Endothelial cell of umbilical vein (primary cell): ENCODE measurements at regions not wholly inside any gene's neighbourhood (a gene's known extent, or its start where the extent isn't known, plus 50 kb on each side); places are given as distances from the start of the nearest gene placed in this dataset.

Source experiments
- BruUV-seq: library from RNA; stranded (reverse); fragments of 400-500 nt; replicated peaks from 2 replicates; lab custom pipeline; 2021; lab: Mats Ljungman, UMichigan
- CTCF ChIA-PET: fragments of 300-600, 350-600 bp; sonication (Branson Sonifier 250); formaldehyde crosslinking; loops from one replicate; lab custom pipeline; 2021; ENCODE audit warnings: antibody characterized with exemption, inconsistent platforms; lab: Charles Lee
- POLR2A ChIA-PET: fragments of 300-600, 350-600 bp; sonication (Branson Sonifier 250); formaldehyde crosslinking; loops from one replicate; lab custom pipeline; 2021; ENCODE audit warnings: antibody characterized with exemption, inconsistent platforms; lab: Charles Lee
- DNase-seq: peaks from one replicate; pipeline ENCODE4 v3.0.0-alpha.2; 2011; ENCODE audit warnings: low read depth, low spot score
- FAIRE-seq: peaks from 2 replicates; lab custom pipeline; 2011; peaks lifted over from hg19 to GRCh38; lab: Jason Lieb, UNC
- H2AFZ ChIP-seq: 2 replicates; pipeline ENCODE4 v1.6.0; 2012; ENCODE audit warnings: low read depth, low read length, control low read depth, inconsistent platforms
- H3K27ac ChIP-seq: 2 replicates; pipeline ENCODE4 v1.5.1; 2011; ENCODE audit warnings: low read depth, mild to moderate bottlenecking, control low read depth, low read length, moderate library complexity; ENCODE audit not compliant: insufficient read depth
- H3K27me3 ChIP-seq, 2 experiments: 2 replicates each; pipeline versions ENCODE4 v1.6.0 to v1.6.1; 2011; ENCODE audit warnings: low read length in 2 of 2, mixed read lengths in 1 of 2; ENCODE audit not compliant: control insufficient read depth in 2 of 2, insufficient read depth in 2 of 2
- H3K36me3 ChIP-seq, 2 experiments: 2 replicates in 1 of 2; 3 replicates in 1 of 2; pipeline ENCODE4 v1.5.1; 2011; ENCODE audit warnings: low read length in 2 of 2, mild to moderate bottlenecking in 1 of 2, moderate library complexity in 1 of 2; ENCODE audit not compliant: control insufficient read depth in 2 of 2, insufficient read depth in 2 of 2; ENCODE audit errors: extremely low read depth in 1 of 2
- H3K4me1 ChIP-seq: 3 replicates; pipeline ENCODE4 v1.5.1; 2011; ENCODE audit warnings: mild to moderate bottlenecking, low read length; ENCODE audit not compliant: control insufficient read depth, insufficient read depth; ENCODE audit errors: extremely low read depth
- H3K4me2 ChIP-seq: 2 replicates; pipeline ENCODE4 v1.6.1; 2011; ENCODE audit warnings: low read length, control low read depth, mixed read lengths; ENCODE audit not compliant: insufficient read depth
- H3K4me3 ChIP-seq, 3 experiments: fragments of 200-600 bp in 1 of 3; sonication (generic), shearing (Covaris generic) in 1 of 3; replicated peaks in 1 of 3; 2 replicates each; pipeline ENCODE4 v1.5.1; 2011 to 2016; ENCODE audit warnings: control low read depth in 3 of 3, low read length in 3 of 3, mild to moderate bottlenecking in 2 of 3, inconsistent platforms in 1 of 3, low read depth in 1 of 3, moderate library complexity in 1 of 3; ENCODE audit not compliant: insufficient read depth in 1 of 3
- H3K79me2 ChIP-seq: 2 replicates; pipeline ENCODE4 v1.6.0; 2012; ENCODE audit warnings: low read length, inconsistent platforms; ENCODE audit not compliant: control insufficient read depth, insufficient read depth
- H3K9ac ChIP-seq: replicated peaks from 2 replicates; pipeline ENCODE3; 2011; ENCODE audit warnings: low read length, control low read depth; ENCODE audit not compliant: insufficient read depth; ENCODE audit errors: extremely low read depth
- H3K9me1 ChIP-seq: replicated peaks from 3 replicates; pipeline ENCODE4 v1.6.0; 2011; ENCODE audit warnings: mild to moderate bottlenecking, low read length; ENCODE audit not compliant: control insufficient read depth, insufficient read depth; ENCODE audit errors: extremely low read depth
- H3K9me3 ChIP-seq: replicated peaks from 2 replicates; pipeline ENCODE4 v1.5.1; 2012; ENCODE audit warnings: low read length, inconsistent platforms; ENCODE audit not compliant: control insufficient read depth, insufficient read depth
- H4K20me1 ChIP-seq: replicated peaks from 2 replicates; pipeline ENCODE3; 2011; ENCODE audit warnings: mild to moderate bottlenecking, low read length; ENCODE audit not compliant: control insufficient read depth, insufficient read depth; ENCODE audit errors: extremely low read depth
- EZH2 ChIP-seq: IDR thresholded peaks from 2 replicates; pipeline ENCODE4 v1.6.1; 2012; ENCODE audit warnings: borderline replicate concordance, low read depth, mild to moderate bottlenecking, moderate library complexity, low read length, inconsistent platforms; ENCODE audit not compliant: severe bottlenecking
- FOS ChIP-seq: IDR thresholded peaks from 2 replicates; pipeline ENCODE4 v1.6.1; 2011; ENCODE audit warnings: mild to moderate bottlenecking, low read length, moderate library complexity, borderline replicate concordance; ENCODE audit not compliant: insufficient read depth
- GATA2 ChIP-seq: IDR thresholded peaks from 2 replicates; pipeline ENCODE4 v1.7.0; 2011; ENCODE audit warnings: low read depth, mild to moderate bottlenecking, moderate library complexity, mixed read lengths, low read length; ENCODE audit not compliant: insufficient read length, insufficient read depth
- JUN ChIP-seq: IDR thresholded peaks from 2 replicates; pipeline ENCODE4 v1.6.1; 2011; ENCODE audit warnings: borderline replicate concordance, low read depth; ENCODE audit not compliant: insufficient read length, insufficient read depth
- MYC ChIP-seq: IDR thresholded peaks from one replicate; pipeline ENCODE4 v1.6.1; 2011; ENCODE audit warnings: mild to moderate bottlenecking, low read depth, low read length
- POLR2A ChIP-seq: IDR thresholded peaks from 2 replicates; pipeline ENCODE4 v1.6.1; 2012; ENCODE audit warnings: low read depth, mild to moderate bottlenecking, control low read depth, low read length
- POLR2AphosphoS5 ChIP-seq: IDR thresholded peaks from 2 replicates; pipeline ENCODE4 v1.6.1; 2012; ENCODE audit warnings: low read depth, mild to moderate bottlenecking, control low read depth, low read length, moderate library complexity; ENCODE audit not compliant: insufficient read depth
- dilution Hi-C: fragments of 300-500 bp; cut with MboI; formaldehyde crosslinking; loops from one replicate; pipeline ENCODE4 v1.15.0; 2019; ENCODE audit warnings: low sequenced_read_pairs; ENCODE audit not compliant: extremely low pct_ligation_motif_present
- intact Hi-C: fragments of 100-400 bp; cut with micrococcal nuclease; formaldehyde crosslinking; loops from one replicate; pipeline ENCODE4 v1.10.0; 2022
- TF ChIP-seq, protein P1 (sequence below), 2 donors: IDR thresholded peaks; 1 replicate in 1 of 2; 2 replicates in 1 of 2; pipeline ENCODE4 v1.5.1; 2011; ENCODE audit warnings: low read length in 2 of 2, mild to moderate bottlenecking in 2 of 2, moderate library complexity in 2 of 2, control low read depth in 1 of 2, inconsistent platforms in 1 of 2, low read depth in 1 of 2; ENCODE audit not compliant: insufficient read depth in 1 of 2; ENCODE audit errors: extremely low read depth in 1 of 2
- TF ChIP-seq, protein P2 (sequence below): IDR thresholded peaks from 2 replicates; pipeline ENCODE4 v1.6.1; 2011; ENCODE audit not compliant: insufficient read depth, insufficient read length

DNA sequence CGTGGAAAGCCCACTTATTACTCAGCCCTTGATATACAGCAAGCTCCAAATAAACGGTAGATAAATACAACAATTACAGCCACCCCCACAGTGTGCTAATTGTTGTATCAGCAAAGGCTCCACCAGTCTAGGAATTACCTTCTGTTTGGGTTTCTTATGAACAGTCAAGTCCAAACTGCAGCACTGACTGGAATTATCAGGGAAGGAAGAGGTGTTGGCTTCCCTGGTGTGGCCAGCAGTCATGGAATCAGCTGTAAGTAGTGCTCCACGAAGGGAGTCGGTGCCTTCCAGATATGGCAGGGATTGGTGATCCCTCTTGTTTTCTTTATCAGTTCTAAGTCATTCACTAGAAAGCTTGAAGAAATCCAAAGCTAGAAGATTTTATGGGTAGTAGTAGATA lies 209.1 kb downstream of the SNX19 start:
- H3K27me3 ChIP-seq: peaks cover 2 to 5% of the 10 kb centered on the region in 2 experiments
- no peaks in the 10 kb centered on the region for H3K4me1 ChIP-seq
- DNase-seq (no peak), FAIRE-seq (no peak)
- BruUV-seq: no TSS peak
- no peaks in the 10 kb centered on the region for H4K20me1 ChIP-seq
- no peak overlapping the region for H3K9ac ChIP-seq
- no peak overlapping the region for H3K4me2 ChIP-seq
- intact Hi-C loops (no loop called here), dilution Hi-C loops (no loop called here)
- H3K36me3 ChIP-seq: no peaks in the 10 kb centered on the region
- H3K9me1 ChIP-seq: no peaks in the 10 kb centered on the region
- H3K9me3 ChIP-seq: no peaks in the 10 kb centered on the region
- ChIA-PET POLR2A (no interaction called here), CTCF (no interaction called here)
- H3K27ac ChIP-seq: no peak overlapping the region
- no peaks in the 10 kb centered on the region for H3K79me2 ChIP-seq
- H3K4me3 ChIP-seq: no peak overlapping the region
- TF ChIP-seq POLR2AphosphoS5 (no peak), EZH2 (no peak), JUN (no peak), MYC (no peak), POLR2A (no peak), FOS (no peak), GATA2 (no peak)
- TF ChIP-seq, protein P1, sequence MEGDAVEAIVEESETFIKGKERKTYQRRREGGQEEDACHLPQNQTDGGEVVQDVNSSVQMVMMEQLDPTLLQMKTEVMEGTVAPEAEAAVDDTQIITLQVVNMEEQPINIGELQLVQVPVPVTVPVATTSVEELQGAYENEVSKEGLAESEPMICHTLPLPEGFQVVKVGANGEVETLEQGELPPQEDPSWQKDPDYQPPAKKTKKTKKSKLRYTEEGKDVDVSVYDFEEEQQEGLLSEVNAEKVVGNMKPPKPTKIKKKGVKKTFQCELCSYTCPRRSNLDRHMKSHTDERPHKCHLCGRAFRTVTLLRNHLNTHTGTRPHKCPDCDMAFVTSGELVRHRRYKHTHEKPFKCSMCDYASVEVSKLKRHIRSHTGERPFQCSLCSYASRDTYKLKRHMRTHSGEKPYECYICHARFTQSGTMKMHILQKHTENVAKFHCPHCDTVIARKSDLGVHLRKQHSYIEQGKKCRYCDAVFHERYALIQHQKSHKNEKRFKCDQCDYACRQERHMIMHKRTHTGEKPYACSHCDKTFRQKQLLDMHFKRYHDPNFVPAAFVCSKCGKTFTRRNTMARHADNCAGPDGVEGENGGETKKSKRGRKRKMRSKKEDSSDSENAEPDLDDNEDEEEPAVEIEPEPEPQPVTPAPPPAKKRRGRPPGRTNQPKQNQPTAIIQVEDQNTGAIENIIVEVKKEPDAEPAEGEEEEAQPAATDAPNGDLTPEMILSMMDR (IDR thresholded peaks at IDR 0.05; ENCODE audit: extremely low read depth in 1 of 2, insufficient read depth in 1 of 2, low read depth in 1 of 2, low read length in 2 of 2): no peak
- TF ChIP-seq, protein P2, sequence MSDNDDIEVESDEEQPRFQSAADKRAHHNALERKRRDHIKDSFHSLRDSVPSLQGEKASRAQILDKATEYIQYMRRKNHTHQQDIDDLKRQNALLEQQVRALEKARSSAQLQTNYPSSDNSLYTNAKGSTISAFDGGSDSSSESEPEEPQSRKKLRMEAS: no peak
- H2AFZ ChIP-seq: no peak overlapping the region
